Pancreas (tissue), 10 donors: ENCODE measurements at regions not wholly inside any gene's neighbourhood (a gene's known extent, or its start where the extent isn't known, plus 50 kb on each side); places are given as distances from the start of the nearest gene placed in this dataset.

ENCODE experiments used
- ATAC-seq, 4 donors: fragments of 200-7000 bp; cut with Tn5 transposase; one replicate each; pipeline versions ENCODE4 v1.8.0 to v1.9.1; 2020; ENCODE audit warnings: mild to moderate bottlenecking in 4 of 4, moderate library complexity in 4 of 4
- DNase-seq, 6 donors: peaks; one replicate each; pipeline ENCODE4 v3.0.0-alpha.2; 2020
- FAIRE-seq: peaks from 2 replicates; lab custom pipeline; 2012; peaks lifted over from hg19 to GRCh38; lab: Jason Lieb, UNC
- H3K27ac ChIP-seq, 4 donors: fragments of 200-600 bp; sonication (generic); 1 replicate in 3 of 4; 2 replicates in 1 of 4; pipeline versions ENCODE4 v1.5.0 to v1.8.0; 2020
- H3K27me3 ChIP-seq, 4 donors: fragments of 200-600 bp; one replicate each; pipeline ENCODE4 v1.8.0; 2021
- H3K36me3 ChIP-seq, 3 donors: fragments of 200-600 bp; sonication (generic) in 1 of 3; one replicate each; pipeline versions ENCODE4 v1.5.0 to v1.8.0; 2020 to 2021
- H3K4me1 ChIP-seq, 3 donors: fragments of 200-600 bp; one replicate each; pipeline ENCODE4 v1.8.0; 2021
- H3K4me3 ChIP-seq, 4 donors: fragments of 200-600 bp; sonication (generic) in 2 of 4; one replicate each; pipeline versions ENCODE4 v1.5.0 to v1.8.0; 2020 to 2021
- H3K9me3 ChIP-seq, 4 donors: fragments of 200-600 bp; one replicate each; pipeline ENCODE4 v1.8.0; 2021
- WGBS, 2 donors: extraction: QIAGEN DNeasy Blood & Tissue Kit; methylation state at CpG; one replicate each; pipeline ENCODE4 v1.1.7; 2013; 5-methylcytosine and 5-hydroxymethylcytosine counted together
- intact Hi-C, 3 donors: fragments of 100-400 bp; cut with DNase I; formaldehyde crosslinking; loops; one replicate each; pipeline versions ENCODE4 v1.11.1 to v1.14.2; 2022
- TF ChIP-seq, protein P1 (sequence below), 4 donors: fragments of 200-600 bp; sonication (generic) in 3 of 4; IDR thresholded peaks; one replicate each; pipeline versions ENCODE4 v1.5.0 to v1.8.0; 2021; ENCODE audit warnings: antibody characterized with exemption in 4 of 4
- donor health status: healthy with polysubstance abuse.
- donor health status: DM: no; HTN: no; CAD: no; lungs with moderate emphysema.
- donor health status: DM: no; HTN: no; CAD: no.
- donor health status: control.
- donor health status: control.
- donor health status: Bipolar disorder and iron deficiency.
- donor health status: DM: yes; HTN: yes; CAD: no.
- donor health status: DM: no; HTN: no; CAD: no.
- donor health status: DM: no; HTN: no; CAD: no.
- donor health status: DM: yes; HTN: yes; CAD: no.

DNA sequence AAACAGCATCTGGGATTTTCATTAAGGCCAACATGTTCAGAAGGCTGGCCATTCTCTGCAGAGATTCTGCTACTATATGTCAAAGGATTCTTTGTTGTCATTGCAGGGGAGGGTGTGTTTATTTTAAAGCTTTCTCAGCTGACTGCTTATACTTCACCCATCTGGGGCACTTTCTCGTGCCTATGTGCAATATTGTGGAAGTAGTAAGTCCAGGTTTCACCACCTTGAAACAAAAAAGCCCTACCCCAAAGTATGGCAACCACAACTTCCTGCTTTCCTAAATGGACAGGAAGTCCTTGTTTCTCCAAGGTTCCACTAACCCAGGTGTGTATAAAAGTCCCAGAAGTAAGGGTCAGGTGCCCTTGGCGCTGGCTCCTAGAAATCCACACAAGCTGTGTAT is 58.7 kb upstream of the COL1A2 start:
- Histone ChIP-seq H3K4me1 (no peaks in the 10 kb centered on the region), H3K4me3 (no peak overlapping the region), H3K36me3 (no peaks in the 10 kb centered on the region), H3K9me3 (no peaks in the 10 kb centered on the region), H3K27me3 (no peaks in the 10 kb centered on the region), H3K27ac (no peak overlapping the region)
- 74 to 75% methylated on average over 2 of the region's 2 CpGs for WGBS, 2 donors
- TF ChIP-seq, protein P1, sequence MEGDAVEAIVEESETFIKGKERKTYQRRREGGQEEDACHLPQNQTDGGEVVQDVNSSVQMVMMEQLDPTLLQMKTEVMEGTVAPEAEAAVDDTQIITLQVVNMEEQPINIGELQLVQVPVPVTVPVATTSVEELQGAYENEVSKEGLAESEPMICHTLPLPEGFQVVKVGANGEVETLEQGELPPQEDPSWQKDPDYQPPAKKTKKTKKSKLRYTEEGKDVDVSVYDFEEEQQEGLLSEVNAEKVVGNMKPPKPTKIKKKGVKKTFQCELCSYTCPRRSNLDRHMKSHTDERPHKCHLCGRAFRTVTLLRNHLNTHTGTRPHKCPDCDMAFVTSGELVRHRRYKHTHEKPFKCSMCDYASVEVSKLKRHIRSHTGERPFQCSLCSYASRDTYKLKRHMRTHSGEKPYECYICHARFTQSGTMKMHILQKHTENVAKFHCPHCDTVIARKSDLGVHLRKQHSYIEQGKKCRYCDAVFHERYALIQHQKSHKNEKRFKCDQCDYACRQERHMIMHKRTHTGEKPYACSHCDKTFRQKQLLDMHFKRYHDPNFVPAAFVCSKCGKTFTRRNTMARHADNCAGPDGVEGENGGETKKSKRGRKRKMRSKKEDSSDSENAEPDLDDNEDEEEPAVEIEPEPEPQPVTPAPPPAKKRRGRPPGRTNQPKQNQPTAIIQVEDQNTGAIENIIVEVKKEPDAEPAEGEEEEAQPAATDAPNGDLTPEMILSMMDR (IDR thresholded peaks at IDR 0.05) = no peak
- DNase-seq (no peak), FAIRE-seq (no peak), ATAC-seq (no peak)
- intact Hi-C loops = no loop called here

DNA sequence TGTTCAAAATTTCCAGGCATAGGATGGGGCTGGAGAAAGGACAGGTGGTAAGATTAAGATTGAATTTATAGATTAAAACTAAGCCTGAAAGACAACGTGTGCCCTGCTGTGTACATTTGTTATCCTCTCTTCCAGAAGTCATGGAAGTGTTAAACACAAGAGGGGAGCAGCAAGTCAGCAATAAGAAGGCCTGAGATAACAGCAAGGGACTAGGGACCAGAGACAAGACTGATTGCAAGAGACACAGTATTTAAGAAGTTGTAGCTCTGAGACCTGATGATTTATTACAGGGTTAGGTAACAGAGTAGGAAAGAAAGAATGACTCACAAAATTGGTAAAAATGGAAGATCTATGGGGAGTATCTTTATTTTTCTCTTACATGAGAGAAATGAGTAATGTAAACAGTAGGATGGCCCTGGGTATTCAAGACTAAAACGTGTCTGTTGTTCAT is 55.7 kb upstream of the COL1A2 start:
- Histone ChIP-seq H3K27me3 (no peaks in the 10 kb centered on the region), H3K36me3 (no peaks in the 10 kb centered on the region), H3K4me3 (no peak overlapping the region), H3K9me3 (no peaks in the 10 kb centered on the region), H3K4me1 (no peaks in the 10 kb centered on the region), H3K27ac (no peak overlapping the region)
- ATAC-seq (no peak), FAIRE-seq (no peak), DNase-seq (no peak)
- TF ChIP-seq, protein P1 (IDR thresholded peaks at IDR 0.05) = no peak
- 31 to 45% methylated on average over 2 of the region's 2 CpGs for WGBS, 2 donors
- intact Hi-C loops = no loop called here

DNA sequence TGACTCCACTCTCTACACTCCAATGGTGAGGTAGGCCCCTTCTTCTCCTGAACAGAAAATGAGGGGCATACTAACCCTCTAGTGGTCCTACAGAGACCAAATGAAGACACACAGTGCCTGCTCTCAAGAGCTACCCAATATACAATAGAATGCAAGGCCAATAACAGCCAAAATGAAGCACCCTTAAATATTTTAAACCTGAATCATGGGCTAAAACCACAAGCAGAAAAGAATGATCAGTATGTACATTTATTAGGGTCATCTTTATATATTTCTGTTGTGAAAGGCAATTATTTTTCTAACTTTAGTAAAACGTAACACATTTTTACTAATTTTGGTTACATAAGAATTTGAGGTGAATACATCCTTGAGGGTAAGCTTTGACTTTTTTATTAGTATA is 49.9 kb upstream of the COL1A2 start:
- 74 to 89% methylated on average over 1 of the region's 1 CpG for WGBS, 2 donors
- no peak for ATAC-seq

More for the DNA sequence above, 49.9 kb upstream of the COL1A2 start:
- TF ChIP-seq, protein P1 (IDR thresholded peaks at IDR 0.05) = no peak
- intact Hi-C loops = no loop called here
- no peak for FAIRE-seq
- Histone ChIP-seq H3K27ac (no peak overlapping the region), H3K4me3 (no peak overlapping the region), H3K27me3 (no peaks in the 10 kb centered on the region), H3K4me1 (no peaks in the 10 kb centered on the region), H3K36me3 (no peaks in the 10 kb centered on the region), H3K9me3 (no peaks in the 10 kb centered on the region)
- DNase-seq = no peak
